H1 (cell line): ENCODE measurements at regions not wholly inside any gene's neighbourhood (a gene's known extent, or its start where the extent isn't known, plus 50 kb on each side); places are given as distances from the start of the nearest gene placed in this dataset.

Source experiments
- ATF2 ChIP-seq: IDR thresholded peaks from 2 replicates; pipeline ENCODE4 v1.6.1; 2012; ENCODE audit warnings: low read length, inconsistent platforms
- BACH1 ChIP-seq: IDR thresholded peaks from 2 replicates; pipeline ENCODE4 v1.6.1; 2012; ENCODE audit warnings: low read length, improper control_type of control experiment
- POLR2AphosphoS5 ChIP-seq: IDR thresholded peaks from 2 replicates; pipeline ENCODE4 v1.6.1; 2011; ENCODE audit warnings: low read depth, low read length
- POU5F1 ChIP-seq: IDR thresholded peaks from 2 replicates; pipeline ENCODE4 v1.6.1; 2011; ENCODE audit warnings: low read depth, mild to moderate bottlenecking, low read length, moderate library complexity

- no peak for TF ChIP-seq ATF2
- no peak for TF ChIP-seq POU5F1
- TF ChIP-seq BACH1, result no peak
- no peak for TF ChIP-seq POLR2AphosphoS5
These were observed 258.5 kb upstream of the CD180 start (continued) for GRCh38 chr5:67454957-67455561.
